HG02678 (cell line): ENCODE measurements at regions not wholly inside any gene's neighbourhood (a gene's known extent, or its start where the extent isn't known, plus 50 kb on each side); places are given as distances from the start of the nearest gene placed in this dataset.

ENCODE experiments used
- ATAC-seq: cut with Tn5 transposase; IDR thresholded peaks from one replicate; pipeline ENCODE4 v1.9.1; 2021; ENCODE audit warnings: mild to moderate bottlenecking, moderate library complexity; ENCODE audit not compliant: unreplicated experiment

DNA sequence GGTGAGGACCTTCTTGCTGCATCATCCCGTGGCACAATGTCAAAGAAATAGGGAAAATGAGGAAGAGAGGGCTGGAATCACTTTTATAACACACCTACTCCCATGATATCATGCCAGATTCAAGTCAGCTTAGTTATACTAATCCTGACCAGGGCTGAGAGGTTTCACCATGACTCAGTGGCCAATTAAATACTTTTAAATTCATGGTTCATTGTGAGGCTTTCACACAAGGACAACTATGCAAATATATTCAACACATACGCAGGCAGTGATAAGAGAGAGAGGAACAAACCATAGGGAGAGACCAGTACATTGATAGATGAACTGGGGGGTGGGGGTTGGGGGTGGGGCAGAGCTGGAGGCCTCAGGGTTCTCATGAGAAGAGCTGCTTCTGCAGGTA, 313.1 kb downstream of the LRFN2 start:
- ATAC-seq: no peak

DNA sequence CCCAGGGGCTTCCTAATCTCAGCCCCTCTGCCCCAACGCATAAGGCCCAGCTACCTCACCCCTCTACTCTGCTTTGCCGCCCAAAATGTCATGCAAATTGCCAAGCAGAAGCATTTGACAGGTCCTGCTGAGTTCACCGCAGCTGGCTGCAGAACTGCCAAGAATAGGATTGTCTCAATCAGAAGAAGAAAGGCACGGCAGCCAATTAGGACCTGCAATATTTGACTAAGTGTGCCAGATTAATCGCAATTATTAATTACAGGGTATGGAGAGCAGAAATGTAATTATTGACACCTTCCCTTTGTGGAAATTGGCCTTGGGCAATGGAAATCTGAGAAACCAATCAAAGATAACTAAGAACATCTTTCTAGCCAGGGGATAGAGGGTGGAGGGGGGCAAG, 318.6 kb downstream of the LRFN2 start:
- no peak for ATAC-seq

DNA sequence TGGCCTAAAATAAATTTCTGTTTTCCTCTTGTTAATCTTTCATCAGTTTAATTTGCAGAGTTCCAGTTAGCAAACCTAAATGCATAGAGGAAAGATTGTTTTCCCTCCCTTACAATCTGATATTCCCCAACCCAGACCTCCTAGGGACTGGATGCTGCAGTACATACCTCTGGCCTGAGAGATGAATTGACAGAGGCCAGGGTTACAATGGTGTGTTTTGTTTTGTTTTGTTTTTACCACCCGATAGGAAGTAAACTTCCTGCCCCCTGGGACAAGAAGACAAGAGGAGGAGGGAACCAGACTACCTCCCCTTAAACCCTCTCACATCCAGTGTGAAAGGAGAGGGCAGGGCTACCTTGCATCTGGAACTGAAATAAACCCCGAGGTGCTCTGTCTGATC, 319.0 kb downstream of the LRFN2 start:
- ATAC-seq: no peak

DNA sequence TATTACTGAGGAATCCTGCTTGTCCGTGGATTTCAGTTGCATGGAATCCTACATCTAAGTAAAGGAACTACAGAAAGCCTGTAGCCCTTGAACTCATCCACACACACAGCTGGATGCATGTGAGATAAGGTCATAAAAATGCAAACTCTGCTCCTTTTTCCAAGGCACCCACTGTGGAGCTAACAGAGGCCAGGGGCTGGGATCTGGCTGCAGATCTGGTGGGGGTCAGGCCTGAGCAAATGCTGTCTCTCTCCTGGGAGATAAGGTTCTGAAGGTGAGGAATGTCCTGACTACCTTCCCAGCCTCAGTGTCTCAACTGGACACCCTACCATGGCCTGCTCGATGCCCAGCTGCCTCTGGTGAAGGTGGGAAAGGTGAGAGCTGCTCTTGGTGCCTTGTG, 321.5 kb downstream of the LRFN2 start:
- ATAC-seq: no peak

DNA sequence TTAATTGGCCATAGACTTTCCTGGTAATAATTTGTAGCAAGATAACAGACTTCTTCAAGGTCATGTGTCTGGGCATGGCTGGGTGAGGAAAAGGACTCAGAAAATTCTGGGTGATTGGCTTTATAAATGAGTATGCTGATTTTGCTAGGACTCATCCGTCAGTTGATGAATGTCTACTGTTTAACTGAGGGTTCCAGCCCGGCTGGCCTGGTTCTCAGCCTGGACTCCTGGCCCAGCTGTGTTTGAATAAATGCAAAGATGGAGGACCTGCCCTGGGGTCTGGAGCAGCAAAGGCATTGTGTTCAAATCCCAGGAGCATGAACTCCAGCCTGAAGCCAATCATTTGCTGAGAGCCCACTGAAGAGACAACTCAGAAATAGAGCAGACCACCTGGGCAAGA, 323.2 kb downstream of the LRFN2 start:
- ATAC-seq: no peak

DNA sequence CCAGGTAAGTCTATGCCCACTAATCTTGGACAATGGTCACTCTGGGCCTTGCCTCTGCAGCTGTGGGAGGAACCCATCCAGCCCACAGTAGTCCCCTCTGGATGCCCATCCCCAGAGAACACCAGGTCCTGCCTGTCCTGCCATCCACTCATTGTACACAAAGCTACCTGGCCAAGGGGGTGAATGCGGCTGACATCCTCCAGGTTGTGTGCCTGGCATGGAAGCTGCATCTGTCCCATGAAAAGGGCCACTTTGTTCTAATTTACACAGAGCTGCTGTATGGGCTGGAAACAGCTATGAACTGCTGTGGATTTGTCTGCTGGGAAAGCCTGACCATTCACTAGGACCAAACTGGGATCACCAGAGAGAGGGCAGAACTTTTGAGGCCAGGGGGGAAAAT, 324.8 kb downstream of the LRFN2 start:
- no peak for ATAC-seq

DNA sequence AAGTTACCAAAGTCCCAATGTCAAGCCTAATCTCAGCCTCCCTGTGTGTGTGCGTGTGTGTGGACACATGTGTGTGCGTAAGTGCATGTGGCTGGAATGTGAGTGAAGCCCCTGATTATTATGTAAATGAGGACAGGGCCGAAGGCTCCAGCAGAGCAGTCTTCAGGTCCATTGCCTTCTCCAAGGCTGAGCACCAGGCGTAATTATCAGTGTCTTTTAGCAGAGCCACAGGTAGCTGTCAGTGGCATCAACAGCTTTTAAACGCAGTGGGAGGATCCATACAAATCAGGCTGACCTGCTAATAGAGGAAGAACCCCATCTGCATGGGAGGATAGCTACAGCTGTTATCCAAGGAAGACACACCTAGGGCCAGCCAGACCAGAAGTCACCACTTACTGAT, 324.3 kb upstream of the MOCS1 start:
- ATAC-seq: no peak

DNA sequence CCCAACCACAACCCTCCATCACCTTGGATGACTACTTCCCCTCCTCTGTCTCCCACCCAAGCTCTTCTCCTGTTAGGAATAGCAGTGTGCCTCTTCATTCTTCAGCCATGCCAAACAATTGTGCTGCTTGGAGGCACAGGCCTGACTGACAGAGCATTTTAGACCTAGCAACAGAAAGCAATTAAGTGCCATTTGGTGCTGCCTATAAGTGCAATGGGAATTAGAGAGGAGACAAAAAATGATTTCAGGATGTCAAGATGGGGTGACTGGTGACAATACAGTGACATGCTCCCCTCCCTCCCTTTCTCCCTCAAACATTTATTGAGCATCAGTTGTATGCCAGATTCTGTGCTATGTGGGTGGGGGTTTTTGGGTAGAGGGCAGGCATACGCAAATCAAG, 322.6 kb upstream of the MOCS1 start:
- ATAC-seq: no peak

DNA sequence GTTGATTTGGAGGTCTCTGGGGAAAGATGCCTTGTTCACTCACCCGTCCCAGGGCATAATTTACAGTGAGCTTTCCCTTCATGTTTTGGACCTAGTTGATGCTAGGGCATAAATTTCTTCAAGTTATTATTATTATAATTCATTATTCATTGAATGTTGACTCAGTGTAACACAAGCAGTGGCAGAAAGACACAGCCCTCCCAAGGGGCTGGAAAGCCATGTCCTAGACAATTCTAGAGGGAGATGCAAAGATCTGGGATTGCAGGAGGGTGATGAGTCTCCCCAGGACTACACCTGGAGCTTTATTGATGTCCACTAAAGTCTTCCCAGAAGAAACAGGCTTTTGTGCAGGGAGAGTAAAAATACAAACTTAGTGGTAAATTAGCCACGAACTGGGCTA, 322.0 kb upstream of the MOCS1 start:
- ATAC-seq: no peak

DNA sequence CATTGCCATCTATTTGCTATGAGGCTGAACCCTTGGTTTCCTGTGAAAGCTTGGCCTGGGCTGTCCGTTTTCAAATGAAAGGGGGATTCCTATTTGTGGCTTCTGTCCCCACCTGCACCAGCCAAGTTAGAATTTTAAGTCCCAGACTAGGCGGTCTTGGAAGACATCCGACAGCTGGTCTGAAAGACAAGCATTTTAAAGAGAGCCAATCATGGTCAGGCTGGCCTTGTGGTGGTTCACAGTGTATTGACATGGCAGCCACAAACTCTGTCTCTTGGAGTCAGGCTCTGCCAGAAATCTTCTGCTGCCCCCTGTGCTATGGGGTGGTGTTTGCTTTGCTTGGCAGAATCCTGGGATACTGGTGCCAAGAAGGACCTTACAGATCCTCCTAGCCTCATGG, 319.2 kb upstream of the MOCS1 start:
- ATAC-seq: no peak

DNA sequence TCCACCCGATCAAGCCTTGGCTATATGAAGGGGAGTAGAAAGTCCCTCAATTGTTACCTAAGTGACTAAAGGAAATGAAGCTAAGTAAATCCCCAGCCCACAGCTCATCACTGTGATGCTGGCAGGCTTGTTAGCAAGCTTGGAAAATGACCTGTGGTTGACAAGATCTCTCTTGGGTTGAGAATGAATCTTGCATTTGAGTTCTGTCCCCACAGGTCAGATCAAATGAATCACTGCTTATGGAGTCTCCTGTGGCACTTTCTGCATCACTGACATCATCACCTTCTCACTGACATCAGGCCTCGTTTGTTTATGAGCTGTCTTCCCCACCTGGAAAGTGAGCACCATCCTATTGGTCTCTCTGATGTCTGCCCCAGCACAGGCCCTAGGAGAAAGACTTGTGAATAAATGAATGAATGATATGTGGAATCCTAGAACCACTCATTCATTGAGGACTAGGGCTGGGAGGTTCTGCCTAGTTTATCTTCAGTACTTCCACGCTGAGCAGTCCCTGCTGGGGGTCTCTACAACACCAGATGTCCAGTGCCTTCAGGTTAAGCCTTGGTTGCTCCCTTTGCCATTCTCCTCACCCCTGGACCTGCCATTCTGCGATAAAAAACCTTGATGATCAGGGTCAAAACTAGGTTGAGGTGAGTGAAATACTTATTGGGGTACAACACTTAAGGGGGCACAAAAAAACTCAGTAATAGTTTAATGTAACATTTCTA, 318.4 kb upstream of the MOCS1 start:
- ATAC-seq: no peak

DNA sequence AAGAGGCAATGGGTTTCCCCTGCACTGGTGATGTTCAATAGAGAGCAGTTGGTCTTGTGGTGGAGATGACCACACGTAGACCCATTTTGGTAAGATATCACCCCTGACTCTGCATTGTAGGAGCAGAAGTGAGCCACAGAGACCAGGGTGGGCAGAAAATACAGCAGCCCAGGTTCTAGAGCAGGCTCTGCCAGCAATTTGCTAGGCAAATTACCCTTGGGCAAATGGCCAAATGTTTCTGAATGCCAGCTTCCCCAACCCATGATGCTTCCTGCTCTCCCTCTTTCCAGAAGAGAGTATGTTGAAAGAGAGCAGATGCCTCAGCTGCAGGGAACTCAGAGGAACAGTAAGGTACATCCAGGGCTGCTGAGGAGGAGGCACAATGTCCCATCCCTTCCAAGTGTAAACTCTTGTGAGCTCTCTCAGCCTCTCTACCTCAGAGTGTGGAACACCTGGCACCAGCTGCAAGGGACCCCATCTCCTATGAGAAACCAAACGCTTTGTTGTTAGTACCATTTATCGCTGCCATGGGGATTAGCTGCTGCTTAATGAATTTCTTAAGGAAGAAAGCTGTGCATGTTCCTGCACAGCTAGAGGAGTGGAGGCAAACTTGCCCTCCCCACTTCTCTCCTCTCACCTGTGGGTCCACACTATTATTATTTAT, 317.5 kb upstream of the MOCS1 start:
- no peak for ATAC-seq

DNA sequence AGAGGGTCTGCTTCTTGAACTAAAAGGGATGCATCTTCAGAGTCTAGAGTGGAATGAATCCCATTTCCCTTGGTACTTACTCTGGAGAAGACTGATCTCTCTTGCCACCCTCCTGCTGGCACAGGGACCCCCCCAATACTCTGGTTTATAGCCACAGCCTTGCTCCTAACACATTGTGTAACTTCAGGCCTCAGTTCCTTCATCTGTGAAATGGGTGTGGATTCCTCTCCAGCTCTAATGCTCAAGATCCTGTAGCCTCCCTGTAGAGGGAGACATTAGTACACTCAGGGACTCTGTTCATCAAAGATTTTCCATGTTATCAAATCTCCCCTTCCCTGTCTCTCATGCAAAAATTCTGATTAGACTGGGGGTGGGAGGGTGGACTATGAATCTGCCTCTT, 315.7 kb upstream of the MOCS1 start:
- ATAC-seq: no peak

DNA sequence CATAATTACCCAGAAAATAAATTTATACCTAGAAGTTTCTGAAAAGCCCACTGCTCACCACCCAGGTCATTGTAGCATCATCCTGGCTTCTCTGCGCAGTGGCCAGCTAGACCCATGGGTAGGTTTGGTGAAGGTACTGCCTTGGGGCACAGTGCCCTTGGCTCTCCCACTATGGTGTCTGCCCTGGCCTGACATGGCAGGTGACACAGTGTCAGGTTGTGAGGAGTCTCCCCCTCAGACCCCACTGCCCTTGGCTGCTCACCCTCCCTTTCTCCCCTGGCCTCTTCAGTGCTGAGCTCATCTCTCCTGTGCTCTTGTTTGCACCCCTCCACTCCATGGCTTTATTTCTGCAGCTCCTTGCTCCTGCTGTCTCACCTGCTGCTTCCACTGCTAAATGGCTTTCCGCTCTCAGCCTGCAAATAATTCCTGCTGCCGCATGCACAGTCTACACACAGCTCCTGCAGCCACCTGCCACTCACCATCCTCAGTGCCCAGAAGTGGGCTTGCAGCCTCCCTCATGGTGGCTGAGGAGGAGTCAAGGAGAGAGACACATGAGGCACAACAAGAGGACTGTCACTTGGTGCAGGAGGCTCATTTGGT, 313.4 kb upstream of the MOCS1 start:
- ATAC-seq: no peak

DNA sequence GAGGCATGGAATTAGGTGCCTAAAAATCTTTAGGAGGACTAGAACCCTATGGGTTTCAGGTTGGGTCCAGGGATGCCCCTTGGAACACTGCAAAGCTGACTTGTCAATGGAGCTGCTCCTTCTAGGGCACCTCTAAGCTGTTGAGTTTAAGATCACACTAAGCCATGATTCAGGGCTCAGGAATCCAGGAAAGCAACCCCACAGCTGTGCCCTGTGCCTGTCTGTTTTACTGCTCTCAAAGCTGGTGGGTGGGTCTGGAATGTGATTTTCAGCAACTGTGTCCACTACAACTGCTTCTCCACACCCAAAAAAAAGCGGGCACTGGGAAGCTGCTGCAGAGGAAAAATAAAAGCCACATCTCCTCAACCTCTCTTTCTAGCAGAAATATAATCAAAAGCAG, 310.4 kb upstream of the MOCS1 start:
- no peak for ATAC-seq

DNA sequence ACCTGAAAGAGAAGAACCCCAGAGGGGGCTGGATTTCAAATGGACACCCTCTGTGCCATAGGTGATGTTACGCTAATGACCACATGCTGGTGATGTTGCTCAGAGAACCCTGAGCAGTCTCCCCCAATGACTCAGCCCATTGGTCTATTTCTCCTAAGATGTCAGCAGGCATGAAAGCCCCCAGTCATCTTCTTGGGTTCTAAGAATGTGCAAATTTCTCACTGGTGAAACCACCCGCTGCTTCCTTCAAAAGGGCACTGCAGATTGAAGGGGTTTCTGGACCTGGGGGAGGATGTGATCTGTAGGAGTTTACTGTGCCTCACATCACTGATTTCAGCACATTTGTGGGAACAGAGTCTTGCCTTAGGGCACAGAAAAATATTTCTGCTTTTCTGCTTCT, 298.4 kb upstream of the MOCS1 start:
- ATAC-seq: no peak

DNA sequence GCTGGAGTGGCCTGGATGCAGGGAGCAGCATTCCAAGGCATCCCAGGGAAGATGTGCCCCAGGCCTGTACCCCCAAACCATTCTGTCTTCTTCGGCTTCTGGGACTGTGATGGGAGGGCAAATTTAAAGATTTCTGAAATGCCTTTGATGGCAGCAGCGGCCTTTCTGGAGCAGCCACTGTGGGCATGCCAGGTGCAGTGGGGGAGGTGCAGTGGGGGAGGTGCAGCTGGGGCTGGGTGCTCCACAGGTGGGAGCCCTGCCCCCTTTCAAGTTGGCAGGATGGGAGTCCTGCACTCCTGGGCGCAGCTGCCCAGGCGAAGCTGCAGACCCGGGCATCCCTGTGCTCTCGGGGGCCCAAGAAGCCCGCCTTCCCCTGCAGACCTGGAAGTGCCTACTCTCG, 293.5 kb upstream of the MOCS1 start:
- ATAC-seq: no peak

DNA sequence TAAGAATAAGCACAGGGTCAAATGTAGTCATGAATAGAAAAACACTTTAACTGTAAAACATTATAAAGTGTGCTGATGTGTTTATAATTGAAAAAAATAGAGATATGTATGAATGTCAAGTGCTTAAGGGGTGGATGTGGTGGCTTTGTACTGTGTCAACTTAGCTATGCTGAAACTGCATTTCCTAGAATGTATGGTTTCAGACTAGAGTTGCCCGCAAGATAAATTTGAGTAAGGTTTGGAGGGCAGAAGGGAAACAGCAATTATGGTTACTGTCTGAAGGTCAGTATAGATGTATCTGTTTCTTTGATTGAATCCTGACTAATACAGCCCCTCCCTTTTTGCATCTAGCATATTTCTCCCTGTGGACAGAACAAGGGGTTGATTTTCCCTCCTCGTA, 288.1 kb upstream of the MOCS1 start:
- no peak for ATAC-seq

DNA sequence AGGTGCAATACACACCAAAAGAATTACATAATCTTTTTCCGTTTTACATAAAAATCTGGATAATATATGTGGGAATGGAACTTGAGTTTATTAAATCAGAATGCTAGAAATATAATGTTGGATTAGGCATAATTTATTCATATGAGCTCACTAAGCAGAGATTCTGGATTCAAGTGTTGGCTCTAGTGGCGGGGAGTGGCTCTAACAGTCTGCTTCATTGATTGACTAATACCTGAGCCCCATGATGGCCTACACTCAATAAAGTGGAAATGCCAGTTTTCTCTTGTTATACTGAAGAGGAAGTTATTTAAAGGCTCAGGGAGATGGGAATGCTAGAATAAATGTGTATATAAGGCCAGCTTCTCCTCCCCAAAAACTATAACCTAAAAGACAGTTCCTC, 285.5 kb upstream of the MOCS1 start:
- no peak for ATAC-seq

DNA sequence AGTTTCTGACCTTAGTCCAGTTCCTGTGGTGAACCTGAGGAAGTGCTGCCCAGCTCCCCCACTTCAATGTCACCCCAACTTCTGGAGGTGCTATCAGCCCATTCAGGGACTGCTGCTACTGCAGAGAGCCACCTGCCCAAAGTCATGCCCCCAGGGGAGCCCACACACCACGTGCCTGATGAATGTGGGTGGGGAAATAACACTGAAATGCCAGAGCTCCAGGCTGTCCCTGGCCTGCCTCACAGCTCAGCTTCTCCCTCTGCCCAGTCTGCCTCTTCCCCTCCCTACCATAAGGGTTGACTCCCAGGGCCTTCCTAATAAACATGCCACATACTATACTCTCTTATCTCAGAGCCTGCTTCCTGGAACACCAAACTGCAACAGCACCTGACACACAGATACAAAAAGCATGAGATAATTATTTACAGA, 276.4 kb upstream of the MOCS1 start:
- ATAC-seq: no peak

DNA sequence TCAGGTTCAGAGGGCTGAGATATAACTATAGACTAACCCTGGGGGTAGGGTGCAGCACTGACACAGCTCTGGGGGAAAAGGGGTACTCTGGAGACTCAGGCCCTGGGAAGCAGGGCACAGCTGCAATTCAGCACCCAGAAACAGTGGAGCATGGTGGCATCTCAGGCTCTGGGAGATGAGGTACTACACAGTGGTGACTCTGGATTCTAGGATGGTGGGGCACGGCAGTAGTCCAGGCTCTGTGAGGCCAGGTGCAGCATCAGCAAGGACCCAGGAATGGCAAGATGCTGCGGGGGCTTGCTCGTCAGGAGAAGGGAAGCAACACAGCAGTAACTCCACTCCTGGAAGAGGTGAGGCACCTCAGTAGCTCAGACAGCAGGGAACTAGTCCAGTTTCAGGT, 271.5 kb upstream of the MOCS1 start:
- no peak for ATAC-seq

DNA sequence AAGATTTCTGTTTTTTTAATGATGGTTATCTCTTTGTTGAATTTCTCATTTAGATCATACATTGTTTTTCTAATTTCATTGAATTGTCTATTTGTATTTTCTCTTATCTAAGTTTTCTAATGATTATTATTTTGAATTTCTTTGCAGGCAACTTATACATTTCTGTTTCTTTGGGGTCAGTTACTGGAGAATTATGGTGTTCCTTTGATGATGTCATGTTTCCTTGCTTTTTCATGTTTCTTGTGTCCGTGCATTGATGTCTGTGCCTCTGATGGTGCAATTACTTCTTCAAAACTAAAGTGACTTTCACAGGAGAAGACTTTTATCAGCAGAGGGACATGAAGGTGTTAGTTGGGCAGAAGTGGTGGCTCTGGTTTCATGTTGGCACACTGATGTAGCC, 270.7 kb upstream of the MOCS1 start:
- ATAC-seq: no peak

DNA sequence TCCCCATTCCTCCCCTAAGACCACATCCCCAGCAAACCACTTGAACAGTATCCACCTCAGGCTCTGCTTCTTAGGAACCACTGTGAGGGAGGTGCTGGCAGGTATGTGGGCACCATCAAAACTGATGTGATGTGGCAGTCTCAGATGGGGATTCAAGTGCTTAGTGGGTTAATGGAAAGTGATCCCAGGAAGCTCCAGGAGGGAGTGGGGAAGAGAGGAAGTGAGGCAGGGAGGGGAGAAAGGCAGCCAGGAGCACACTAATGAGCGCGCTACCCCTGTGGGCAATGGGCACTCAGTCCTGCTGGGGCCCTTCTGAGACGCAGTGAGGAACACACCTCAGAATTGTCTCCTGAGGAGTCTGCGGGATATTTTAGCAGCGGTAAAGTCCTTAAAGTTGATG, 263.1 kb upstream of the MOCS1 start:
- ATAC-seq: no peak
